Stomach (tissue), 4 donors: ENCODE measurements at regions not wholly inside any gene's neighbourhood (a gene's known extent, or its start where the extent isn't known, plus 50 kb on each side); places are given as distances from the start of the nearest gene placed in this dataset.
"Not testable (repeated sequence)": the region's sequence is repeated elsewhere in the genome, so short reads cannot be mapped to it uniquely, and the experiment has no call there.

ENCODE experiments used
- CTCF ChIP-seq, 7 experiments: fragments of 450-650 bp in 4 of 7; fragments of 200-600 bp in 3 of 7; sonication (generic) in 3 of 7; IDR thresholded peaks; one replicate each; pipeline ENCODE4 v1.5.1; 2016 to 2019; ENCODE audit warnings: antibody characterized with exemption in 7 of 7, control low read depth in 2 of 7, mild to moderate bottlenecking in 1 of 7
- EP300 ChIP-seq: sonication (generic); formaldehyde crosslinking; IDR thresholded peaks from one replicate; pipeline ENCODE4 v1.6.1; 2017; ENCODE audit warnings: antibody characterized with exemption
- POLR2AphosphoS5 ChIP-seq, 3 donors: sonication (generic); formaldehyde crosslinking; IDR thresholded peaks; one replicate each; pipeline ENCODE4 v1.6.1; 2016; ENCODE audit warnings: antibody characterized with exemption in 3 of 3

- not testable (repeated sequence) for TF ChIP-seq CTCF (IDR thresholded peaks at IDR 0.05); EP300; POLR2AphosphoS5 (IDR thresholded peaks at IDR 0.05)
Measured at GRCh38 chrX:20671746-20672145, 405.0 kb upstream of the RPS6KA3 start.
